ENCODE measurements at regions not wholly inside any gene's neighbourhood (a gene's known extent, or its start where the extent isn't known, plus 50 kb on each side); places are given as distances from the start of the nearest gene placed in this dataset.

GRCh38 chr4:18103876-18104605, 82.5 kb upstream of the LCORL start:
- TF ChIP-seq CTCF (conservative IDR thresholded peaks at IDR 0.05; ENCODE audit: low read depth, low read length), result no peak
- no peak for TF ChIP-seq EZH2 (IDR thresholded peaks at IDR 0.05; ENCODE audit: borderline replicate concordance, low read depth, low read length, poor library complexity, severe bottlenecking)
